ENCODE measurements at regions not wholly inside any gene's neighbourhood (a gene's known extent, or its start where the extent isn't known, plus 50 kb on each side); places are given as distances from the start of the nearest gene placed in this dataset.

DNA sequence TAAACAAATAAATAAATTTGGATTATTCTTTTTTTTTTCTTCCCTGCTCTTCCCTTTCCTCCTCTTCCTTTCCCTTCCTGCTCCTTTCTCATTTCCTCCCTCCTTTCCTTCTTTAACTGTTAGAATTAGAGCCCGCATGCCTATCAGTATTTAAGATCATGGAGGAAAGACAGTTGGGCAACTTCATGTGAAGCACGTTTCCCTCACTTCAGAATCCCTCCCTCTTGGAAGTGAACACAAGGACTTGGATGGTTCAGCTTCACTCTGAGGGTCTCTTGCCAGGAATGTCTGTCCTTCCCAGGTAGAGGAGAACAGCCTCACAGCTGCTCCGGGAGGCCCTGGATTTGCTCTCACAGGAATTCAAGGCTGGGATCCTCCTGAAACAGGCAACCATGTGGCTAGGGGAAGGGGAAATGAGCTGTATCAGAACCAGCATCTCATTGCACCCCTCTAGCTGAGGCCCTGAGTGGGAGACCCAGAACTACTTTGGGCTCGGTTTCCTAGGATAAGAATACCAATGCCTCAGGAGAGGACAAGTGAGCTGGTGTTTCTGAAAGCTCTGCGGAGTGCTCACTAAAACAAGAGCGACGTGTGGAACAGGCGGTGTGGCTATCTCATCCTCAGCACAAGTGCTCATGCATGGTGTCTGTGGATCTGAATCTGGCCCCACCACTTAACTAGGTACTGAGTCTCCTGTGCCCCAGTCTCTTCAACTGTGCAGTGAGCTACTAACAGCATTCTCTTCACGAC is 230.5 kb downstream of the MYCN start:
- Histone ChIP-seq H3K36me3 (no peaks in the 10 kb centered on the region), H3K27me3 (no peaks in the 10 kb centered on the region), H3K4me3 (ENCODE audit: low read depth, low read length) (no peak overlapping the region), H3K9me3 (peaks cover 26% of the 10 kb centered on the region), H3K4me1 (peaks cover 8% of the 10 kb centered on the region)
- TF ChIP-seq CTCF (IDR thresholded peaks at IDR 0.05; ENCODE audit: low read depth, low read length), result no peak
- peak; percentile 99 for DNase-seq

- Histone ChIP-seq H3K4me3 (ENCODE audit: low read depth, low read length) (no peak overlapping the region), H3K36me3 (no peaks in the 10 kb centered on the region), H3K9me3 (peaks cover 25% of the 10 kb centered on the region), H3K27me3 (no peaks in the 10 kb centered on the region), H3K4me1 (peaks cover 2% of the 10 kb centered on the region; the same call in 1 of the 2 replicates)
- peak; percentile 93 for DNase-seq
- no peak for TF ChIP-seq CTCF (IDR thresholded peaks at IDR 0.05; ENCODE audit: low read depth, low read length)
Observed at GRCh38 chr2:16169381-16169960, 229.1 kb downstream of the MYCN start.

GRCh38 chr2:16168506-16169264 is 228.3 kb downstream of the MYCN start:
- Histone ChIP-seq H3K4me1 (peaks cover 6% of the 10 kb centered on the region), H3K4me3 (ENCODE audit: low read depth, low read length) (no peak overlapping the region), H3K36me3 (no peaks in the 10 kb centered on the region), H3K9me3 (peaks cover 33% of the 10 kb centered on the region), H3K27me3 (no peaks in the 10 kb centered on the region)
- peak; percentile 100 for DNase-seq
- no peak for TF ChIP-seq CTCF (IDR thresholded peaks at IDR 0.05; ENCODE audit: low read depth, low read length)

DNA sequence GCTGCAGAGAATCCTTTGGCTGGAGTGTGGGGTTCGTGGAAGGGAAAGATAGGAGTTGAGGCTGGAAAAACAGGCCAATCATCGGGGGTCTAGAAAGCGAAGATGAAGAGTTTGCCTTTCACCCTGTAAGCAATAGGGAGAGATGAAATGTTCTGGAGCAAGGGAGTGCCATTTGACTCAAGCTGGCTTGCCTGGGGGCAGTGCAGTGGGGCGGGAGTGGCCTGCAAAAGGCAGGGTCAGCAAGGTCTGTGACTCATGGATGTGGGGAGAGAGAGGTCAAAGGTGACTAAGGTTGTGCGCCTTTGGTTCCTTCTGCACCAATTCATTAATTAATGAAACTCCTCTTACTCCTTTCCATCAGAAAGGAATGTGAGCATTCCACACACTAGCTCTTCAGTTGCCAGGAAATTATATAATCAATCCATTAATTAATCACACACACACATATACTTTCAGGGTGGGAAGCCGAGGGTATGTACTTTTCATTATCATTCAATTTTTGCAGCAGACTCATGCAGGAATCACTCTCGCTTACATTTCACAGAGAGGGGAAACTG is 227.6 kb downstream of the MYCN start:
- TF ChIP-seq CTCF (IDR thresholded peaks at IDR 0.05; ENCODE audit: low read depth, low read length), result no peak
- no peak overlapping the region for H3K4me3 ChIP-seq (ENCODE audit: low read depth, low read length)
- no peaks in the 10 kb centered on the region for H3K27me3 ChIP-seq
- H3K36me3 ChIP-seq, result no peaks in the 10 kb centered on the region
- peak; percentile 100 for DNase-seq
- peaks cover 34% of the 10 kb centered on the region for H3K9me3 ChIP-seq
- peaks cover 7% of the 10 kb centered on the region for H3K4me1 ChIP-seq

GRCh38 chr2:16167451-16167861 is 227.1 kb downstream of the MYCN start:
- no peaks in the 10 kb centered on the region for H3K36me3 ChIP-seq
- no peak for TF ChIP-seq CTCF (IDR thresholded peaks at IDR 0.05; ENCODE audit: low read depth, low read length)
- peaks cover 32% of the 10 kb centered on the region for H3K9me3 ChIP-seq
- peak; percentile 100 for DNase-seq
- no peak overlapping the region for H3K4me3 ChIP-seq (ENCODE audit: low read depth, low read length)
- peaks cover 7% of the 10 kb centered on the region for H3K4me1 ChIP-seq
- H3K27me3 ChIP-seq, result no peaks in the 10 kb centered on the region
